GM12878 (cell line): ENCODE measurements at regions not wholly inside any gene's neighbourhood (a gene's known extent, or its start where the extent isn't known, plus 50 kb on each side); places are given as distances from the start of the nearest gene placed in this dataset.

ENCODE experiments used
- ATAC-seq: fragments of 200-7000 bp; cut with Tn5 transposase; 3 replicates; pipeline ENCODE4 v1.9.1; 2020; ENCODE audit warnings: mild to moderate bottlenecking, moderate library complexity
- BruUV-seq: library from RNA; stranded (reverse); fragments of 400-500 nt; replicated peaks from 2 replicates; lab custom pipeline; 2021; lab: Mats Ljungman, UMichigan
- CTCF ChIA-PET: fragments of 300-600 bp; sonication (Branson Sonifier 250); formaldehyde crosslinking; extraction: SDS; loops from one replicate; lab custom pipeline; 2021; ENCODE audit warnings: inconsistent platforms; lab: Yijun Ruan, JAX
- POLR2A ChIA-PET: fragments of 350-600 bp; formaldehyde crosslinking; extraction: SDS; loops from one replicate; lab custom pipeline; 2021; ENCODE audit warnings: inconsistent platforms; lab: Charles Lee
- RAD21 ChIA-PET: fragments of 300-600 bp; sonication (Branson Sonifier 250); formaldehyde crosslinking; loops from one replicate; lab custom pipeline; 2023; ENCODE audit warnings: antibody characterized with exemption; ENCODE audit not compliant: unreplicated experiment; lab: Charles Lee
- SMC1A ChIA-PET: fragments of 300-600 bp; sonication (Branson Sonifier 250); formaldehyde crosslinking; loops from one replicate; lab custom pipeline; 2023; ENCODE audit not compliant: unreplicated experiment, uncharacterized antibody; lab: Charles Lee
- DNase-seq: peaks from one replicate; pipeline ENCODE4 v3.0.0-alpha.2; 2011; ENCODE audit warnings: low read depth, low spot score
- FAIRE-seq: peaks from 3 replicates; lab custom pipeline; 2011; peaks lifted over from hg19 to GRCh38; lab: Jason Lieb, UNC
- H2AFZ ChIP-seq: 2 replicates; pipeline ENCODE4 v1.6.0; 2011; ENCODE audit warnings: low read depth, low read length, control low read depth; ENCODE audit not compliant: control insufficient read depth
- H3K27ac ChIP-seq: 2 replicates; pipeline ENCODE4 v1.5.1; 2011; ENCODE audit warnings: control low read depth; ENCODE audit not compliant: control insufficient read depth, insufficient read depth
- H3K27me3 ChIP-seq, 2 experiments: replicated peaks in 1 of 2; 2 replicates each; pipeline versions ENCODE4 v1.6.0 to v1.6.1; 2011; ENCODE audit warnings: low read length in 1 of 2; ENCODE audit not compliant: control insufficient read depth in 2 of 2, insufficient read depth in 2 of 2
- H3K36me3 ChIP-seq, 2 experiments: 2 replicates each; pipeline ENCODE4 v1.5.1; 2011; ENCODE audit warnings: low read length in 1 of 2; ENCODE audit not compliant: control insufficient read depth in 2 of 2, insufficient read depth in 2 of 2
- H3K4me1 ChIP-seq: 2 replicates; pipeline ENCODE4 v1.6.1; 2011; ENCODE audit warnings: mild to moderate bottlenecking, low read length, moderate library complexity, mixed read lengths; ENCODE audit not compliant: control insufficient read depth, insufficient read depth
- H3K4me2 ChIP-seq: 2 replicates; pipeline ENCODE4 v1.6.0; 2011; ENCODE audit warnings: control low read depth; ENCODE audit not compliant: control insufficient read depth, insufficient read depth
- H3K4me3 ChIP-seq: fragments of 200-600 bp; sonication (generic); 2 replicates; pipeline ENCODE4 v1.5.1; 2016
- H3K79me2 ChIP-seq: 2 replicates; pipeline ENCODE4 v1.6.0; 2011; ENCODE audit warnings: low read length; ENCODE audit not compliant: control insufficient read depth, insufficient read depth
- H3K9ac ChIP-seq: 2 replicates; pipeline ENCODE4 v1.8.0; 2011; ENCODE audit warnings: low read length, control low read depth, mixed read lengths; ENCODE audit not compliant: control insufficient read depth, insufficient read depth
- H3K9me3 ChIP-seq: replicated peaks from 3 replicates; pipeline ENCODE4 v1.5.1; 2011; ENCODE audit warnings: mild to moderate bottlenecking, low read length; ENCODE audit not compliant: control insufficient read depth, insufficient read depth
- H4K20me1 ChIP-seq: 2 replicates; pipeline ENCODE4 v1.6.0; 2011; ENCODE audit not compliant: control insufficient read depth, insufficient read depth
- ATF7 ChIP-seq: fragments of 450-650 bp; IDR thresholded peaks from 2 replicates; pipeline ENCODE4 v1.6.1; 2016; ENCODE audit warnings: low read depth, mild to moderate bottlenecking
- CREM ChIP-seq: IDR thresholded peaks from 2 replicates; pipeline ENCODE4 v1.6.1; 2014; ENCODE audit warnings: antibody characterized with exemption, low read depth
- IRF4 ChIP-seq: IDR thresholded peaks from 2 replicates; pipeline ENCODE4 v1.6.1; 2011; ENCODE audit warnings: low read depth, low read length
- JUND ChIP-seq: IDR thresholded peaks from 2 replicates; pipeline ENCODE4 v1.6.1; 2012; ENCODE audit warnings: low read depth, mild to moderate bottlenecking, low read length, improper control_type of control experiment, moderate library complexity
- KAT2A ChIP-seq: conservative IDR thresholded peaks from 2 replicates; pipeline ENCODE4 v1.6.1; 2011; ENCODE audit warnings: low read depth, low read length; ENCODE audit not compliant: control insufficient read depth
- MEF2A ChIP-seq: IDR thresholded peaks from 2 replicates; pipeline ENCODE4 v1.6.1; 2011; ENCODE audit warnings: low read depth, mild to moderate bottlenecking, low read length, moderate library complexity; ENCODE audit not compliant: insufficient read depth
- MXI1 ChIP-seq: fragments of 150-350 bp; IDR thresholded peaks from 2 replicates; pipeline ENCODE4 v1.6.1; 2011; ENCODE audit warnings: low read depth, mild to moderate bottlenecking, inconsistent platforms, low read length, improper control_type of control experiment
- NR2C2 ChIP-seq: IDR thresholded peaks from 2 replicates; pipeline ENCODE4 v1.6.1; 2011; ENCODE audit warnings: borderline replicate concordance, low read depth; ENCODE audit not compliant: control insufficient read depth, insufficient read length
- NR2F1 ChIP-seq: fragments of 450-650 bp; conservative IDR thresholded peaks from 2 replicates; pipeline ENCODE4 v1.6.1; 2017; ENCODE audit warnings: mild to moderate bottlenecking
- SIN3A ChIP-seq: IDR thresholded peaks from 2 replicates; pipeline ENCODE4 v1.6.1; 2012; ENCODE audit warnings: low read depth, low read length, improper control_type of control experiment
- SPI1 ChIP-seq: IDR thresholded peaks from 2 replicates; pipeline ENCODE4 v1.6.1; 2011; ENCODE audit warnings: low read depth, mild to moderate bottlenecking, low read length, moderate library complexity, borderline replicate concordance; ENCODE audit not compliant: insufficient read depth
- SREBF2 ChIP-seq: IDR thresholded peaks from 2 replicates; pipeline ENCODE4 v1.6.1; 2012; ENCODE audit warnings: mild to moderate bottlenecking, low read length
- TAF1 ChIP-seq: IDR thresholded peaks from 2 replicates; pipeline ENCODE4 v1.6.1; 2011; ENCODE audit warnings: mild to moderate bottlenecking, low read depth, low read length, borderline replicate concordance
- TARDBP ChIP-seq: IDR thresholded peaks from 2 replicates; pipeline ENCODE4 v1.6.1; 2016; ENCODE audit warnings: borderline replicate concordance
- YBX1 ChIP-seq: fragments of 450-650 bp; IDR thresholded peaks from 2 replicates; pipeline ENCODE4 v1.6.1; 2016; ENCODE audit warnings: antibody characterized with exemption
- ZNF207 ChIP-seq: fragments of 450-650 bp; IDR thresholded peaks from 2 replicates; pipeline ENCODE4 v1.6.1; 2014; ENCODE audit warnings: antibody characterized with exemption, mild to moderate bottlenecking, borderline replicate concordance
- ZNF622 ChIP-seq: fragments of 450-650 bp; IDR thresholded peaks from 2 replicates; pipeline ENCODE4 v1.6.1; 2017; ENCODE audit warnings: mild to moderate bottlenecking, inconsistent platforms
- ZSCAN29 ChIP-seq: fragments of 450-650 bp; IDR thresholded peaks from 2 replicates; pipeline ENCODE4 v1.6.1; 2017; ENCODE audit warnings: mild to moderate bottlenecking, moderate library complexity
- ZZZ3 ChIP-seq: IDR thresholded peaks from 2 replicates; pipeline ENCODE4 v1.6.1; 2011; ENCODE audit warnings: low read depth; ENCODE audit not compliant: control insufficient read depth, insufficient read length
- WGBS: methylation state at CpG from one replicate; pipeline ENCODE4 v1.1.6; 2016; ENCODE audit warnings: low lambda C conversion rate; ENCODE audit not compliant: insufficient replicate concordance, insufficient coverage; ENCODE audit errors: missing lambda C conversion rate; 5-methylcytosine and 5-hydroxymethylcytosine counted together
- in situ Hi-C: fragments of 300-500 bp; cut with MboI; formaldehyde crosslinking; loops from 9 replicates; pipeline ENCODE4 v1.14.3; 2018; ENCODE audit warnings: mixed read lengths
- intact Hi-C: fragments of 100-400 bp; cut with micrococcal nuclease; formaldehyde crosslinking; loops from one replicate; pipeline ENCODE4 v1.14.2; 2022; ENCODE audit not compliant: unreplicated experiment

GRCh38 chr10:44279426-44280126 lies 105.3 kb downstream of the CXCL12 start:
- H3K9ac ChIP-seq = no peak overlapping the region
- H3K4me2 ChIP-seq = no peak overlapping the region
- no peaks in the 10 kb centered on the region for H3K27me3 ChIP-seq
- no peak for ATAC-seq
- ChIA-PET SMC1A (interaction anchor here (0.8 to 1.9 kb wide), 3 partner anchors 11 to 22 kb away, joined by 3 to 5 read pairs (median 3); no protein-coding TSS in a partner anchor), RAD21 (interaction anchor here (1.1 kb wide), 1 partner anchor 107 kb away, joined by 4 read pairs; no protein-coding TSS in a partner anchor), POLR2A (no interaction called here), CTCF (no interaction called here)
- no peak overlapping the region for H2AFZ ChIP-seq
- H3K4me1 ChIP-seq = no peaks in the 10 kb centered on the region
- no peaks in the 10 kb centered on the region for H4K20me1 ChIP-seq
- no peaks in the 10 kb centered on the region for H3K36me3 ChIP-seq
- in situ Hi-C loops (no loop called here), intact Hi-C loops (no loop called here)
- FAIRE-seq = no peak
- H3K9me3 ChIP-seq = no peaks in the 10 kb centered on the region
- 49% methylated on average over 7 of the region's 7 CpGs for WGBS
- H3K79me2 ChIP-seq = no peaks in the 10 kb centered on the region
- no peak for DNase-seq
- no peak overlapping the region for H3K27ac ChIP-seq
- TF ChIP-seq MXI1 (no peak), IRF4 (no peak), JUND (no peak), TARDBP (no peak), SREBF2 (no peak), NR2C2 (no peak), MEF2A (no peak), YBX1 (no peak), SIN3A (no peak), ZZZ3 (no peak), ATF7 (no peak), ZNF207 (no peak), ZSCAN29 (no peak), SPI1 (no peak), NR2F1 (no peak), KAT2A (no peak), CREM (no peak), ZNF622 (no peak), TAF1 (no peak)
- no peak overlapping the region for H3K4me3 ChIP-seq
- BruUV-seq = no TSS peak
